ENCODE measurements at regions not wholly inside any gene's neighbourhood (a gene's known extent, or its start where the extent isn't known, plus 50 kb on each side); places are given as distances from the start of the nearest gene placed in this dataset.
A peak's percentile ranks its signal among the peaks of the same experiment; 100 is the strongest.

GRCh38 chr21:38923429-38923828 is 117.7 kb downstream of the ETS2 start:
- intact Hi-C loops (cut with DNase I): no loop called here
- H3K4me3 ChIP-seq: no peak overlapping the region
- no peaks in the 10 kb centered on the region for H3K36me3 ChIP-seq
- DNase-seq (no peak), ATAC-seq (no peak)
- H3K27me3 ChIP-seq: no peaks in the 10 kb centered on the region
- 86 to 93% methylated on average over 4 of the region's 4 CpGs for WGBS, 2 donors
- no peaks in the 10 kb centered on the region for H3K9me3 ChIP-seq
- no peak for TF ChIP-seq CTCF (IDR thresholded peaks at IDR 0.05)
- no peak overlapping the region for H3K27ac ChIP-seq
- H3K4me1 ChIP-seq: peaks cover 6 to 42% (median 19%) of the 10 kb centered on the region in 9 donors

DNA sequence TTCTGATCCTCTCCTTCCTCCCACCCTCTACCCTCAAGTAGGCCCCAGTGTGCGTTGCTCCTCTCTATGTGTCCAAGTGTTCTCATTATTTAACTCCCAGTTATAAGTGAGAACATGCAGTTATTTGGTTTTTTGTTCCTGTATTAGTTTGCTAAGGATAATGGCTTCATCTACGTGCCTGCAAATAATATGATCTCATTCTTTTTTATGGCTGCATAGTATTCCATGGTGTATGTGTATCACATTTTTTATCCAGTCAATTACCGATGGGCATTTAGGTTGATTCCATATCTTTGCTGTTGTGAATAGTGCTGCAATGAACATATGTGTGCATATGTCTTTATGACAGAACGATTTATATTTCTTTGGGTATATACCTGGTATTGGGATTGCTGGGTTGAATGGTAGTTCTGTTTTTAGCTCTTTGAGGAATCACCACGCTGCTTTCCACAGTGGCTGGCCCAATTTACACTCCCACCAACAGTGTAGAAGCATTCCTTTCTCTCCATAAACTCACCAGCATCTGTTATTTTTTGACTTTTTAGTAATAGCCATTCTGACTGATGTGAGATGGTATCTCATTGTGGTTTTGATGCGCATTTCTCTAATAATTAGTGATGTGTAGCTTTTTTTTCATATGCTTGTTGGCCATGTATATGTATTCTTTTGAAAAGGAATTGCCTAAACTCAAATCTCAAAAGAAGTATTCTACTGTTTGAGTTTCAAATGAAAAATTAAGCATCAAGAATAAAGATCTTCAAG is 116.9 kb downstream of the ETS2 start:
- H3K27me3 ChIP-seq: no peaks in the 10 kb centered on the region
- H3K27ac ChIP-seq: no peak overlapping the region
- H3K4me3 ChIP-seq: no peak overlapping the region
- peaks cover 6 to 46% (median 19%) of the 10 kb centered on the region in 9 donors for H3K4me1 ChIP-seq
- WGBS, 2 donors: 95 to 96% methylated on average over 6 of the region's 6 CpGs
- DNase-seq (no peak), ATAC-seq (no peak)
- no peak for TF ChIP-seq CTCF (IDR thresholded peaks at IDR 0.05)
- intact Hi-C loops (cut with DNase I): no loop called here
- H3K36me3 ChIP-seq: no peaks in the 10 kb centered on the region
- H3K9me3 ChIP-seq: no peaks in the 10 kb centered on the region

DNA sequence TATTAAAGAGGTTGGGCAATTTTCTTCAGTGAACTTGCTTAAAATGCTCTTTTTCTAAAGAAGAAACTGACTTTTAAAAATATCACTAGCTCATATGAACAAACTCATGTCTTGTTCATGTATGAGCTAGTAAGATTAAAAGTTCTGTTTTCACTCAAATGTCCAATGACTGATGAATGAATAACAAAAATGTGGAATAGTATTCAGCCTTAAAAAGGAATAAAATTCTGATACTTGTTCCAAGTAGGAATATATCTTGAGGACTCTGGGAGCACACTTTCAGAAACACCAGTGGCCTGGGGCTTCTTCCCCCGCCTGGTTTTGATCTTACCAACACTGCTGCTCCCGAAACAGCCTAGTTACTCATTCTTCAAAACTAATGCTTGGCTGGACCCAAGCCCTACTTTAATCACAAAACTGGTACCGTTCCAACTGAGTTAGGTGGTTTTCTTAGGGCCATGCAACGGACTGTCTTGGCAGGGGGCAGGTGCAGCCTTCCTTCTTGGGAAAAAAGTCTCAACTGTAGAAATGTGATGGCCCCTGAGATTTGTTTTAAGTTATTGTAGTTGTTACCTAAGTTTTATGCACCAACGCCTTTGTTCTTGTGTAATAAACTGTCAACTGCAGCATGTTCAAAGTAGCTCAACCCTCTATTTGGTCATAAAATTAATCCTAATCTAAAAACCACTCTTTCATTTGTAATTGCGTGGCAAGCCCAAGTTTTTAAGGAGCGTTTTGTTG is 116.0 kb downstream of the ETS2 start:
- intact Hi-C loops (cut with DNase I): no loop called here
- 87 to 92% methylated on average over 7 of the region's 7 CpGs for WGBS, 2 donors

More for the DNA sequence above, 116.0 kb downstream of the ETS2 start:
- Histone ChIP-seq H3K36me3 (no peaks in the 10 kb centered on the region), H3K27ac (peak overlapping the region in 3 of 10 donors; percentile 33 to 70 (median 61)), H3K4me1 (peaks cover 6 to 45% (median 18%) of the 10 kb centered on the region in 9 donors), H3K9me3 (no peaks in the 10 kb centered on the region), H3K27me3 (no peaks in the 10 kb centered on the region), H3K4me3 (no peak overlapping the region)
- TF ChIP-seq CTCF (IDR thresholded peaks at IDR 0.05): no peak
- no peak for DNase-seq
- ATAC-seq: no peak
